MM.1S (cell line): ENCODE measurements at regions not wholly inside any gene's neighbourhood (a gene's known extent, or its start where the extent isn't known, plus 50 kb on each side); places are given as distances from the start of the nearest gene placed in this dataset.

Experiments
- CTCF ChIP-seq: fragments of 300-600 bp; sonication (generic); IDR thresholded peaks from 2 replicates; pipeline ENCODE4 v1.5.1; 2016; ENCODE audit warnings: antibody characterized with exemption, low read length, mixed read lengths
- EZH2phosphoT487 ChIP-seq: fragments of 300-600 bp; sonication (generic); IDR thresholded peaks from 2 replicates; pipeline ENCODE4 v1.6.1; 2018; ENCODE audit warnings: antibody characterized with exemption, low read length

GRCh38 chr7:35536396-35536826 lies 158.5 kb downstream of the HERPUD2 start:
- no peak for TF ChIP-seq CTCF
- TF ChIP-seq EZH2phosphoT487: no peak
